GM19035 (cell line): ENCODE measurements at regions not wholly inside any gene's neighbourhood (a gene's known extent, or its start where the extent isn't known, plus 50 kb on each side); places are given as distances from the start of the nearest gene placed in this dataset.
"Not testable (repeated sequence)": the region's sequence is repeated elsewhere in the genome, so short reads cannot be mapped to it uniquely, and the experiment has no call there.

Experiments used
- ATAC-seq: cut with Tn5 transposase; IDR thresholded peaks from one replicate; pipeline ENCODE4 v1.9.1; 2021; ENCODE audit not compliant: unreplicated experiment

- ATAC-seq: not testable (repeated sequence)
Measured at GRCh38 chr2:179385756-179386155, 121.1 kb upstream of the SESTD1 start.

GRCh38 chr2:179383975-179384374 lies 119.3 kb upstream of the SESTD1 start:
- no peak for ATAC-seq

- ATAC-seq: no peak
Measured at GRCh38 chr2:179377296-179377695, 112.7 kb upstream of the SESTD1 start.

GRCh38 chr2:179376881-179377280 lies 112.2 kb upstream of the SESTD1 start:
- ATAC-seq: no peak

GRCh38 chr2:179373816-179374215 lies 109.2 kb upstream of the SESTD1 start:
- no peak for ATAC-seq

- not testable (repeated sequence) for ATAC-seq
Measured at GRCh38 chr2:179365561-179365960, 100.9 kb upstream of the SESTD1 start.

- no peak for ATAC-seq
Measured at GRCh38 chr2:179355881-179356280, 91.2 kb upstream of the SESTD1 start.

GRCh38 chr2:179354739-179355537 lies 90.3 kb upstream of the SESTD1 start:
- no peak for ATAC-seq

- no peak for ATAC-seq
Measured at GRCh38 chr2:179354296-179354695, 89.7 kb upstream of the SESTD1 start.

- ATAC-seq: no peak
Measured at GRCh38 chr2:179352181-179352580, 87.5 kb upstream of the SESTD1 start.

- no peak for ATAC-seq
Measured at GRCh38 chr2:179351057-179351456, 86.4 kb upstream of the SESTD1 start.

GRCh38 chr2:179349670-179350303 lies 85.2 kb upstream of the SESTD1 start:
- ATAC-seq: peak; percentile 67

GRCh38 chr2:179348906-179349305 lies 84.3 kb upstream of the SESTD1 start:
- no peak for ATAC-seq

GRCh38 chr2:179344970-179345369 lies 80.3 kb upstream of the SESTD1 start:
- ATAC-seq: no peak

- ATAC-seq: no peak
Measured at GRCh38 chr2:179344280-179344964, 79.8 kb upstream of the SESTD1 start.

GRCh38 chr2:179343945-179344279 lies 79.3 kb upstream of the SESTD1 start:
- no peak for ATAC-seq

- no peak for ATAC-seq
Measured at GRCh38 chr2:179341152-179341866, 76.7 kb upstream of the SESTD1 start.

- no peak for ATAC-seq
Measured at GRCh38 chr2:179340678-179341077, 76.0 kb upstream of the SESTD1 start.

GRCh38 chr2:179338681-179339080 lies 74.0 kb upstream of the SESTD1 start:
- ATAC-seq: no peak

- ATAC-seq: no peak
Measured at GRCh38 chr2:179336782-179337534, 72.3 kb upstream of the SESTD1 start.

- ATAC-seq: no peak
Measured at GRCh38 chr2:179335732-179336131, 71.1 kb upstream of the SESTD1 start.
